Occipital lobe (tissue), 1 donor: ENCODE measurements at regions not wholly inside any gene's neighbourhood (a gene's known extent, or its start where the extent isn't known, plus 50 kb on each side); places are given as distances from the start of the nearest gene placed in this dataset.
"Not testable (repeated sequence)": the region's sequence is repeated elsewhere in the genome, so short reads cannot be mapped to it uniquely, and the experiment has no call there.

Source experiments
- DNase-seq: peaks from one replicate; lab custom pipeline; 2025; lab: John Stamatoyannopoulos, UW

DNA sequence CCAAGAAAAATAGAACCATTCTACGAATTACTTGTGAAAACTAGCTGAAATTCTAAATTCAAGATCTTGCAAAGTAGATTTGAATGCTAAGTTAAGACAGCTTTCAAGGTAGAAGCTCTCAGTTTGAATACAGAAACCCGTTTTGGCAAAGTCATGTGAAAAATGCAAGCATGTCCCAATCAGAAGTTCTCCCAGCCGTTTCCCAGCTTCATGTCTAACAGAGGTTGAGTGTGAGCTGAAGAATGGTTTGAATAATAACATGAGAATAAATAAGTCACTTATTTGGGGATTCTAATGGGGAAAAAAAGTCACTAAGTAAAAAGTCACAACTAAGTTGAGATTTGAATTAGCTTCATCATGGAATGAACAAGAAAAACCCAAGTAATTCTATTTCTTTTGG is 152.5 kb upstream of the MAP3K1 start:
- no peak for DNase-seq

DNA sequence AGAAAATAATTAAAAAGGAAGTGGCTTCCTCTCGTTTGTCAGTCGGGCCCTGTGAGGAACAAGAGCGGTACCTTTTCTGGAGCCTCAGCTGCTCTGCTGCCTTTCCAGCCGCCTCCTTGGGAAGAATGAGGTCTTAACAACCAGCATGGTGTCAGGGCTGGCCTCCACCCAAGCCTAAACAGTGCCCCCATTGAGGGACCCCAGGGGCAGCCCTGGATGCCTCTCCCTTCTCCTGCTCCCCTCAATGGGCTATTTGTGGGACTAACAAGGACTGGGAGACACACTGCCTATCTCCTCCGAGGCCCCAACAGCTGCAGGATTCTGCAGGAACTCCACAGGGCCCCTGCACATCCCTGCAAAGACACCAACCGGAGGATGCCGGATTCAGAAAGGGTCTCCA is 155.4 kb upstream of the MAP3K1 start:
- peak; percentile 18 for DNase-seq

DNA sequence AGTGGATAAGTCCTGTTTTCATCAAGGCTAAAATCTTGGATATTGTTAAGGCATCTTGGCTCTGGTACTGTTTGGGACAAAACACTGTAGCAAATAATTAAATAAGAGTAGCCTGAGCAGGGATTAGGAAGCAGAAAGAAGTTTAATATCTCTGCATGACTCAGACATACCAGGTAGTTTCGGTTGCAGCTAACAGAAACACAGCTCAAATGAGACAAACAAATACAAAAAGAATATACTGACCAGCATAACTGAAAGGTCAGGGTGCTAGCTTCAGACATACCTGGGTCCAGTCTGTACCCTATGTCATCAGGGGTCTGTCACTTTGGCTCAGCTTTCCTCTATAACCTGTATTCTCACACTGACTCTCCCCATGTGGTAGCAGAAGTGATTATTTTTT is 156.4 kb upstream of the MAP3K1 start:
- no peak for DNase-seq

DNA sequence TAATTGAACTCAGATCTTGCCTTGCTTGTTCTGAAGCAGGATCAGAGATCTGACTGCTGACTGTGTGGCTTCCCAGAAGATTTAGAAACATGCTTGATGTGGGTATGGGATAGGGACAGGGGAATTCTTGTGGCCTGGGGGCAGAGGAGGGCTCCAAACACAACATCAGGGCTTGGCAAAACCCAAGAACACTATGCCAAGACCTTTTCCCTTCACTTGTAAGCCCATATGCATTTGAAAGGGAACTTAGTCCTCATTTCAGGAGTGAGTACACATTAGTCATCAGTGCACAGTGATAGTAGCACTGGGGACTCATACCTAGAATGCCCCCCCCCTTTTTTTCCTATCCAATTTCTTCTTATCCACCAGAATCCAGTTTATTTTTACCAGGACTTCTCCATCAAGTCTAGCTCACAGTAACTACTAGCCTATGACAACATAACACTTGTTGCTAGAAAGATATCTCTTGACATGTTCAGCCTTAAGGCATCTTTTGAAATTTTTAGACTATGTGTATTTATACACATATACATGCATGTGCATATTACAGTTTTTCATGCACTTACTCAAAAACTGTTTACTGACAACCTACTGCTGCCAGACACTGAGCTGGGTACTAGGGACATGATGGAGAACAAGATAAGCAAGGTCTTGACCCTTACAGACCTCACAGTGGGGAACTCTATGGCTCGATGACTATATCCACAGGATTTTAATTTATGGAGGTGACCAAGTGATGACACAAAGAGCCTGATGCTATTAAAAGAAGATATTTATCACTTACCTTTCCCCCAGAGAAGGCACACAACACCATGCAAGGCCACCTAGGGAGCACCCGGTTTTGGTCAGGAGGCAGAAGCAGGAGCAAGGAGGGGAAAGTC is 158.3 kb upstream of the MAP3K1 start:
- DNase-seq = no peak

DNA sequence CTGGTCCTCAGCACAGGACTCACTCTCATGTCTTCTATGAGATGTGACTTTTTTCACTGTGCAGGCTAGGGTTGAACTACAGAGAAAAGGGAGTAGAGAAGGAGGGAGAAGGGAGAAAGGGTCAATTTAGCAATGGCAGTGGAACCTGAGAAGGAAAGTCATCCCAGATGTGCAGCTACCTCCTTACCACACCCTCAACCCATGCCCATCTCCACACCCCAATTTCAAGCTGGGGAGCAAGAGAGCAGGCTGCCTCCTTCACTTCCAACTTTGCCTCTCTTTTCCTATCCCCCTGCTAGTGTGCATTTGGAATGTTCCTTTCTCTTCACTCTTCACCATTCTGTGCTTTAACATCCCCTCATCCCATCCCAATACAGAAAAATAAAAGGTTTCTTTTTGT is 163.5 kb upstream of the MAP3K1 start:
- no peak for DNase-seq

DNA sequence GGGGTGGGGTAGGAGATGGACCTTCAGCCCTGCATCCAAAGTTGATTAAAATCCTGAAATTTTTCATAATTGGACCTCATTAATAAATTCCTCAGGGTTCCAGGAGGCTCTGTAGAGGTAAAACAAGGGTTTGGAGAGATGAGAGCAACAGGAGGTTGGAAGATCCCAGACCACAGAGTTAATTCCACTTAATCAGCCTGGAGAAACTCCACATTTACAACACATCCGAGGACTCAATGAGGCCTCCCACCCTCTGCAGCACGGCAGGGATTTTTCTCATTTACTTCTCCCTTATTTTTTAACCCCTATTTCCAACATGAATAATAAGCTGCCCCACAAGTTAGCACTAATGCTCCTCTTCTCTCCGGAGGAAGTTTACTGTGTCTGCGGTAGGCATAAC is 165.0 kb upstream of the MAP3K1 start:
- no peak for DNase-seq

DNA sequence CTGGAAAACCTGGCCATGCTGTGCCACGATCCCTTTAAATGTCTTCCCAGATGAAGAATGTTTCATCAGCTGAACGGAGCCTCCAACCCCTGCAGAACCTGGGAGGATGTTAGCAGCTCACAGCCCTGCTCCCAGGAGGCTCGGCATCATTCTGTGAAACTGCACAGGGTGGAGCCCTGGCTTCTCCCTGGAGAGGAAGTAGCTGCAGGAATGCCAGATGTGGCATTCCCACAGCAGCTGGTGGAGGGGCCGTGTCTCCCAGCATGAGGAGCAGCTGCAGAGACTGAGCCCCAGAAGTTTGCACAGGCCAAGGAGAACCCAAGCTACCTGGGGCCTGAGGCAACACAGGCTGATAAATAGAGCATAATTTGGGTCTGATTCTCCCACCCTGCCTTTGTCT is 165.8 kb upstream of the MAP3K1 start:
- no peak for DNase-seq

DNA sequence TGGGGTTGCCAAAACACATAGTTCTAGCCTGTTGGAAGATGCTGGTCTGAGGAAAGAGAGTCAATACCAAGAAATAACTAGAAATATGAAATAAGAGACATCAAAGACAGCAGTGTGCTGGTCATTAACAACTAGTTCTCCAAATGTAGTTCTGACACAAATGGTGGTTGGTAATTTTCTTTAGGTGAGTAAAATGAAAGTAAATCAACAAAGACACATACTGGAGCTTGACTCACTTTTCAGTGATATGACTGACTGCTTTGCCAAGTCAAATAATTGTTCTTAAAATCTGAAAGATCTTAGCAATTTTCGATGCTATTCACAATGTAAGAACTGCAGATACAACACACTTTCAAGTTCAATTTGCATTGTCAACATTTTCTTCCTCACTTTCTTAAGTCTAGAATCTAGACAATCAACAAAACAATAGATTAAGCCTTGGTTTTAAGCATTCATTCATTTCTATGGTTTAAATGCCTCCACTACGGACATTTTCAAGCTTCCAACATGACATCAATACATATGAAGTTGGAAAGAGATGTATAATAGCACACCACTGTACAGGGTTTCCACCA is 166.8 kb upstream of the MAP3K1 start:
- no peak for DNase-seq

DNA sequence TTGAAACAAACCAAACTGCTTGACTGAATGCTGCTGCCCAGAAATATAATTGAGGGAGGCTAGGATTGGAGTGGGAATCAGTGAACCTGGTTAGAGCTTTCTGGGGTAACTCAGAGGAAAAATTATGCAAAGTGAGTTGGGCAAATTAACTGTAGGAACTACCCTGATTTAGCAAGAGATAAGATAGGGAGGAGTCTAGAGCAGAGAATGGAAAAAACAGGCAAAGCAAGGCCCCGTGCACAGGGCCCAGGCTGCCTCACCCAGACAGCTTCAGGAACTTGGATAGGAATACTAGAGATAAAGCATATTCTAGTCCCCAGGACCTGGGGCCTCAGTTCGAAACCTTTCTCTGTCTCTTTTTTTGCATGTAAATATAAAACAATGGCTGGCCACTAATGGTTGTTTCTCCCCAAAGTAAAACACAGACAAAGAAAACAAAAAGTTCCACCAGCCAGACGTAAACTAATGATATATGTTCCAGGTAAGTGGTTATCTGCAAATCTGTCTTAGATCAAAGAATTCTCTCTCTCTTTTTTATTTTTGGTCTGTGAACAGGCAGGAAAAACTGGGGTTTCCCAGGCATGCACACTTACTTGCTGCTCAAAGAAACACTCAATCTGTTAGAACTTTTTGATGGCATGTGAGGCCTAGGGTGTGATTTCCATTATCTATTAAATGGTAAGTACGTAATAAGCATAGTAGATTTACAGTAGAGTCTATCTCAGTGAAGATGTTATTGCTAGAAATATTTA is 168.1 kb upstream of the MAP3K1 start:
- DNase-seq = no peak

DNA sequence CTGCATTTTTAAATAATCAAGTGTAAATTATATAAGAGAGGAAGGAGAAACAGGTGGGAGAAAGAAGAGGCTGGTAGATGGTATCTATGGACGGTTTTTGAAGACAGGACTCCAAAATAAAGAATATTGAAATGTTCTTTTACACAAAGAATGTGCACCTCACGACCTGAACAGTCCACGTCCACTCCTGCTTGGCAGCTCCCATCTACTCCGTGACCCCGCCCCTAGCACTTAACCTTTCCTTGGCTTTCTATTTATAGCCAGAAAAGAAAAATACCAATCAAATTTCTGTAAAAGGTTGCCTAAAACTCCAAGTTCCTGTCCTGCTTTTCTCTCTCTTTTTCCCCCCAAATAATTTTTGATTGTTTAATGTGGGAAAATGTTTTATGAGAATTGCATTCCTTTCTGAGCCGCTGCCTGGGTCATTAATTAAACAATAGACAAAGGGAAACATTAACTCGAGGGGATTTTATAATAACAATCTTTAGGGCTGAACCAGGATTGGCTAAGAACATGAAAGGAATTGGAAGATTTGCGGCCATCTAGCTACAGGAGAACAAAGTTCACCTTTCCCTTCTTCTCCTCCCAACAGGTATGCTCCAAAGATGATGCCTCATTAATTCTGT is 173.6 kb upstream of the MAP3K1 start:
- DNase-seq = no peak

DNA sequence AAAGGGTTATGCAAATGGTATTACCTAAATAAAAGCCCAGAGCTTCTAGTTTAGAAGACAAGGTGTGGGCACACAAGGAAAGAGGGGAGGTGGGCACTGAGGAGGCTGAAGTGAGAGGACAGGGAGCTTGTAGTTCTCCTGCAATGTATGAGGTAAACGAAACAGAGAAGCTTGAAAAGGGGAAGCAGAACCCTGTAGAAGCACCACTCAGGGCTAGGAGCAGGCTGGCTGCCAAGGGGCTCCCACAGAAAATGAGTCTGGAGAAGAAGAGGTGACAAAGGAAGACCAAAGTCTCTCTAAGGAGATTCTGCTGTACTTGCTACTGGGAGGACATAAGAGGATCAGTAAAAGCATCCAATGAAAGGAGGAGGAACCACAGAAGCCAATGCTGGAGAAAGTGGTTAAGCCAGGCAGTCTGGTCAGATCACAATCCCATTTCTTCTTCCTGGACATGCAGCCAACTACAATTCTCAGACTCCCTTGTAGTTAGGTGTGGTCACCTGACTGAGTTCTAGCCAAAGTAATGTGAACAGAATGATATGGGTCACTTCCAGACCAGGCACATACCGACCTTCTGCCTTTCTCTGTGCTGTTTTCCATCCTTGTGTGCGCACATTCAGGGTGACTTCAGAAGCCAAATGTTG is 174.5 kb upstream of the MAP3K1 start:
- DNase-seq = no peak

DNA sequence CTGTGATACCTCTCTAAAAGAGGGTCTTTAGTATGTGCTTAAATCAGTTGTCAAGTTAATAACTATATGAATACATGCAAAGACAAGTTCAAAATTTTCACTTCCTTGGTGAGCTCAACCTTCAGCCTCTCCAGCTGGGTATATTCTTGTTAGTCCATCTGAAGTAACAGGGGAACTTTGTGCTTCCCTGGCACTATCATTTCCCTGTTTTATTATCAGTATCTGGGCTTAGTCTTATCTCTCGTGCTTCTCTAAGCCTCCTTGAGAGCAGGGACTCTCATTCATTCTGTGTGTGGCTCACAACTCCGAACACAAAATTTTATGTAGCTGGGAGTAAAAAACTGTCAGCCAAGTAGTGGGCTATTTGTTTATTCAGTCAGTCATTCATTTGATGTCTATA is 175.9 kb upstream of the MAP3K1 start:
- DNase-seq = no peak

DNA sequence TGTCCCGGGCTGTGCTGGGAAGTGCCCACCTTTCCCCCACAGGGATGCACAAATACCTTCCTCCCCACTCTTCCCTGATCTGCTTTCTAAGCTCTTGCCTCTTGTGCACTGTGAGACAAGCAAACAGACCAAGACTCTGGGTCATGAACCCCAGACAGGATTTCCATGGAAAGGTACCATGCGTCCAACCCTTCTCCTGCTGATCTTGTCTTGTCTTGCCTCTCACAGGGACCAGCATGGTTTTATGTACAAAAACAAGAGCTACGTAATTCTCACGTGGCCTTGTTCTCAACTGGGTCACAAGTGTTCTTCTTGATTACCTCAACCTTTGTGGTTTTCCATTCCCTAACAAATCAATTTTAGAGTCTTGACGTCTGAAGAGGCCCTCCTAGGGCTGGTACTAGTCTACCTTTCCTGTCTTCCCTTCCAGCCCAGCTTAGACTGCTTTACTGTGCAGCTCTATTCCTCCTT is 176.5 kb upstream of the MAP3K1 start:
- no peak for DNase-seq

DNA sequence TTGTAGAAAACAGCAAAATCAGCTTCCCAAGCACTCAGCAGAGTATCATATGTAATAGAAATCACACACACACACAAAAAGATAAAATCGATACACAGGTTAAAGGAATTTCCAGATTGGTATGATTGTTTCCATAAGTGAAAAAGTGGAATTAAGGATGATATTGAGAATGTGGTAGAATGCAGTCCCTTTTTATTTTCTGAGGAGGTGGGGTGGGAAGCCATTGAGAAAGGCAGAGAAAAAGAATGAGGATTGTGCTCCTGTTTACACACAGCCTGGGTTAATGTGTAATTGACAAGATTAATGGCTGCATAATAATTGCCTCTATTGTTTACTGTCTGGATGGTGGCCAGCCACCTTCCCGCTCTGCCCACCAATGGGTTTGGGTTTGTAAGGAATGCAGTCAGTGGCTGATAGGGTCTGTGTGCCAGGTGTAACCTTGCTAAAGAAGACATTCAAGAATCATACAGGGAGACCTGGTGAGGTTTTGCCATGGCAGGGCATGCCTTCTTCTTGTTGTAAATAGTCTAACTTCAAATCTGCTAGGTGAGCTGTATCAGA is 177.2 kb upstream of the MAP3K1 start:
- no peak for DNase-seq

DNA sequence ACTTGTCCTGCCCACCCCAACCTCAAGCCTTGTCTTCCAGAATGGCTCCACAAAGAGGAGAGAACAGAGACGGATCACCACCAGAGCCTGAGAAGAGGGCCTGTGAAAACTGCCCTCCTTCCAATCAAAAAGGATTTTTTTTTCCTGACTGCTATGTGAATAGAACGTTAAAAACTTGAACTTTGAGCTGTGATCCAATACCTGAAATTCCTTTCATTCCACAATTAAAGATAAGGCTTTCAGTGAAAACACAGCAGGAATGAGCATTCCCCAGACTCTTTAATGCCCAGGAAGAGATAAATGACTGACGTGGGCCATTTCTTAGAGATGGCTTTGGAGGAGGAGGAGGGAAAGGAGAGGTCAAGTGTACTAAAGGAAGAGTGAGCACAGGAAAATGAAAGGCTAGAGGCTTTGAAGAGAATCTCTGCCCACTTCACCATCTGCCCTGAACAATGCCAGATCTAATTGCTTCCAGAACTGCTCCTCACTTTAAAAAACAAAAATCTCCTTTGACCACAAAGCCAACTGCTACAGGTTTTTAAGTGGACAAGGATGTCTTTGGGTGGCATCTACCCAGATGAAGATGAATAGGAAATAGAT is 177.9 kb upstream of the MAP3K1 start:
- no peak for DNase-seq

DNA sequence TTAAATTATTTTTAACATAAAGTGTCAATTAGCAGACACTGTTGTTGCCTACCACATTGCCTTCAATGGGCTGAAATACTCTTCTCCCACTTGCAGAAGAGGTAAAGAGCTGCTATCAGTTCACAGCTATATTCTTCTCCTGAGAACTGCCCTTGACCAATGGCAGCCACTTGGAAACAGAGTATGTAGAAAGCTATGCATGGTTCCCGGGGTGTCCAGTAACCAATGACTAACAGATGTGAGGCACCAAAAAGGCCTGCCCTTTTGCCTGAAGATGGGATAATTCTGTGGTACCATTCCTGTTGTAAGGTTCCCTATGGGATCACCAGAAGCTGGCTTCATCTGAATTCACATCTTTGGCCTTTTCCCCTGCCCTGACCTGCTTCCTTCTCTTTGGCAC is 181.4 kb upstream of the MAP3K1 start:
- no peak for DNase-seq

DNA sequence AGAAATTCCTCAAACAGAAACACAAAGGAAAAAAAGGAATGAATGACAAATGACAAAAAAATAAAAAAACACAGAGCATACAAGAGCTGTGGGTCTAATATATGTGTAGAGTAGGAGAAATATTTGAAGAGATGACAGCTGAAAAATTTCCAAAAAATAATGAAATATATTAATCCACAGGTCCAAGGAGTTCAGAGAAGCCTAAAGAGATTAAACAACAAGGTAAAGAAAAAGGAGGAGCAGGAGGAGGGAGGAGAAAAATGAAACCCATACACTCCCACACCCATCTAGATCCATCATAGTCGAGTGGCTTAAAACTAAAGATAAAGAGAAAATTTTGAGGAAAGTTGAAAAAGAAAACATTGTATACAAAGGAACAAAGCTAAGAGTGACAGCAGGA is 182.4 kb upstream of the MAP3K1 start:
- DNase-seq = no peak

DNA sequence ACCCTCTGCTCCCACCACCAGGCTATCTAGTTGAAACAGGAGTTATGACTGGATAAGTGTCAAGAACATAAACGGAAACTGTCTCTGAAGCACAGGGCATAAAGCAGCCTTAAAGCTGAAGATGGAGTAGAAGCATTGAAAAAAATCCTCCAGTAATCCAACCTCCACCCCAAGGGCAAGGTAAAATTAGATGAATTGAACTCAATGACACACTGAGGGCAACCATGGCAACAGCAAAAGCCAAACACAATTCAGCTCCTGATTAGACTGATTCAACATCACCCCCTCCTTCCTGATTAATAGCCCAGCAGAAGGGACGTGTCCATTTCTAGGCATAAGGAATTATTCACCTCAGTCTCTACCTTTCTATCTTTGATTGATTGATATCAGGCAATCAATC is 183.2 kb upstream of the MAP3K1 start:
- DNase-seq = no peak

DNA sequence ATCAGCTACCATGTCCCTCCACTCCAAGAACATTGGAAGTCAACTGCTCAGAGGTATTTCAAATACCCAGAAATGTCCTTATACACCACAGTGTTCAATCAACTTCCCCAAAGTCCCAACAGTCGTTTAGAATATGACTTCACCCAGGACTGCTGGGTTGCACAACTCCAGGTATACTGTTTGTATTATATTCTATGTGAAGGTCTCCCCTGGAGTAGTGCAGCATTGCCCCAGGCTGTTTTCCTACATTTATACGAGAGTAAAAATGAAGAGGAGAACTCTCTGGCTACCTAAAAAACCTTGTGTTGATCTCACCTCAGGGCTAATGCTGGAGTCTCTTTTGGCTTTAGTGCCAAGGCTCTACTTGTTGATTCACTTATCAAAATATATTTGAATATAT is 183.6 kb upstream of the MAP3K1 start:
- no peak for DNase-seq

DNA sequence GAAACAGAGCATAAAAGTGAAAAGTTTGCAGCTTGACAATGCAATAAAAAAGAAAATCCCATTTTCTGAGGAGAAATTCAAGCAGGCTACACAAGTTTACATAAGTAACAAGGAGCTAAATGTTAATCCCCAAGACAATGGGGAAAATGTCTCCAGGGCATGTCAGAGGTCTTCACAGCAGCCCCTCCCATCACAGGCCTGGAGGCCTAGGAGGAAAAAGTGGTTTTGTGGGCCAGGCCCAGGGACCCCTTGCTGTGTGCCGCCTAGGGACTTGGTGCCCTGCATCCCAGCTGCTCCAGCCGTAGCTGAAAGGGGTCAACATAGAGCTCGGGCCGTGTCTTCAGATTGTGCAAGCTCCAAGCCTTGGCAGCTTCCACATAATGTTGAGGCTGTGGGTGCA is 186.7 kb upstream of the MAP3K1 start:
- not testable (repeated sequence) for DNase-seq

DNA sequence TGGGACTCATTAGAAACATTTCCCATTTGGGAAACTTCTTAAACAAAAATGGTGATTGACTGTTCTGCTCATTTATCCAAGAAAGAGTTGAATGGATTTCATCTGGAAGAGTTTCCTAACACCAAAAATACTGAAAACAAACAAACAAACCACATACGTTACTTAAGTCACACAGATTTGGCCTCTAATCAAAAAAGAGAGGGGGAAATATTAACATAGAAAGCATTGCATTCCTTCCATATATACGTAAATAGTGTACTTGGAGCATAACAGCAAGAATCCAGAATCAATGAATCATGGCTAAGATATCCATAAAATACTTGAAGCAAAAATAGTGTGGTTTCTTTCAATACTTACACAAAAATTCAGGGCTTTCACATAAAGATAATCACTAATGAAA is 189.8 kb upstream of the MAP3K1 start:
- no peak for DNase-seq
